Choroid plexus epithelial cell (primary cell): ENCODE measurements at regions not wholly inside any gene's neighbourhood (a gene's known extent, or its start where the extent isn't known, plus 50 kb on each side); places are given as distances from the start of the nearest gene placed in this dataset.
A peak's percentile ranks its signal among the peaks of the same experiment; 100 is the strongest.

ENCODE experiments used
- DNase-seq: peaks from one replicate; pipeline ENCODE4 v3.0.0-alpha.2; 2010; ENCODE audit warnings: low read depth
- H3K4me3 ChIP-seq: 2 replicates; pipeline ENCODE4 v1.5.1; 2011; ENCODE audit warnings: low read depth, mild to moderate bottlenecking, control low read depth, low read length, moderate library complexity
- CTCF ChIP-seq: conservative IDR thresholded peaks from 2 replicates; pipeline ENCODE4 v1.5.1; 2011; ENCODE audit warnings: low read depth, mild to moderate bottlenecking, control low read depth, inconsistent platforms, low read length, moderate library complexity

- no peak for TF ChIP-seq CTCF
- DNase-seq, result no peak
- H3K4me3 ChIP-seq, result no peak overlapping the region
Measured at GRCh38 chr13:27857282-27857681, 62.5 kb upstream of the PDX1 start.

DNA sequence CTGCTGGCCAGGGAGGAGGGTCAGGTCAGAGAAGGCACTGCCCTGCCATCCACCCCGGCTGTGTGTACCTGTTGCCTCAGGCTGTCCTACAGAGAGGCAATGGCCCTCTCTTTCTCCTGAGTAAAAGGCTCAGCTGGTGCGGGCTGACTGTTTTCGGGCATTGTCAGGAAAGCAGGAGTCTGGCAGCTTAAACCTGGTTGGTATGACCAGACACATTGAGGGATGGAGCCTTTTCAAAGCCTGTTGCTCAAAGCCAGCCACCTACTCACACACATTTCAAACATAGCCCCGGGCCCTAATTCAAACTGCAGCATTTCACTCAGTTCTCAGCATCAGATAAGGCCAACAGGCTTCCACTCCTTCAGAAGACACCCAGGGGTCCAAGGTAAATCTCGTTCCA, 61.8 kb upstream of the PDX1 start:
- H3K4me3 ChIP-seq, result no peak overlapping the region
- DNase-seq, result no peak
- TF ChIP-seq CTCF, result no peak

DNA sequence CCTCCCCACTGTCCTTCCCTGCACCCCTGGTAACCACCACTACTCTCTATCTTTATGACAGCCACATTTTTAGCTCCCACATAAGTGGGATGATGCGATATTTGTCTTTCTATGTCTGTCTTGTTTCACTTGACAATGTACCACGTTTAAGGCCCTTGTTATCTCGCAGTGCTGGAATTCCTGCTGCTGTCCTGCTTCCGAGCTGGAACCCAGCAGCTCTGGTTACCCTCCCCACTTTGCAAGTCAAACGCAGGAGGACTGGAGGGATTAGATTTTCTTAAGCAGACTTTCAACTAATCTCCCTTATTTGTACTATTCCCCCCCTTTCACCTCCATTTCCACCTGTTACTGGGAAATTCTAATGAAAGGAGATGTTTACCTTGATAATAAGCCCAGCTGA, 59.1 kb upstream of the PDX1 start:
- no peak for TF ChIP-seq CTCF
- no peak for DNase-seq
- no peak overlapping the region for H3K4me3 ChIP-seq

DNA sequence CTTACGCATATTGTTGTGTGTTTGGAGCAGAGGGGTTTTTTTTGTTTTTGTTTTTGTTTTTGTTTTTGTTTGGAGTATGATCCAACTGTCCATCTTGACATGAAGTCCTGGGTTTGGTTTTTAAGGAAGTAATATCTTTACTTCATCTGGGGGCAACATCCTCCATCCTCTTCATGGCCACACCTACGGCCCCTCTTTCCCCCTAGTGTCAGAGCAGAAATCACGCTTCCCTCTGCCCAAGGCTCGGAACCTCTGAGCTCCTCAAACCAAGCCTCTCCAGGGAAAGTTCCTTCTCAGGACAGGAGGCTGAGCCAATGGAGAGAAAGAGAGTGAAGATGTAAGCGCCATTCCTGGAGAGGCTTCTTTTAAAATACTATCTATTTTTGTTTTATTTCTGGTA, 58.6 kb upstream of the PDX1 start:
- no peak overlapping the region for H3K4me3 ChIP-seq
- no peak for TF ChIP-seq CTCF
- DNase-seq, result no peak

DNA sequence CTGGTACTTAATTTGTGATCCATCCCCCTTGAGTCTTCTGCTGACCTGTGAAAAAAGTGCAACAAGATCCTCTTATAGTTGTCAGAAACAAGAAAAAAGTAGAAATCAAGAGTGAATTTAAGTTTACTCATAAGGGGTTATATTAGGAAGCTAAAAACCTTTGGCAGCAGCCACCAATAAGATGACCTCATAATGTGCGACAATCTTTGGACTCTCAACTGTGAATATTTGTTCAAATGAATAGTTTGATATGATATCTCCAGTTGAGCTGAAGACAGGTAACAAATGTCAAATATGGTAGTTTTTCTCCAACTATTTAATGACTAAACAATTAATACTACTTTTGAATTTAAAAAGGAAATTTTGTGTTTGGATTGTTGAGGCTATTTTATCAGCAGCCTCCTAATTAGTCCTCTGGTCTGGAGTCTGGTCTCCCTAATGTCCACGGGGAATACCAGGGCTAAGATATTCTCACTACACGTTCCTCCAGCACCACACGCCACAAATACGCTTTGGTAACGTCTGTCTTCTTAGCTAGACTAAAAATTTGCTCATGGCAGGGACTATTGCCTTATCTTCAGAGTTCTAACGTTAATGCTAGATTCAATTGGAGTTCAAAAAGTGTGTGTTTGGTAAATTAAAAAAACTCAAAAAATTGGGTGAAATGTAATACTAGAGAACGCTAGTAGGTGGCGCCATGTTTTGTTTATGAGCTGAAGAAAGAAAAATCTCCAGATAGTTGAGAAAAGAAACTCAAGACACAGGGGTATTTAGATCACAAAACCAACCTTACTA, 51.0 kb upstream of the PDX1 start:
- TF ChIP-seq CTCF, result peak; percentile 61
- H3K4me3 ChIP-seq, result no peak overlapping the region
- DNase-seq, result peak; percentile 36

- no peak overlapping the region for H3K4me3 ChIP-seq
- TF ChIP-seq CTCF, result no peak
- no peak for DNase-seq
Measured at GRCh38 chr13:27869436-27870095, 50.2 kb upstream of the PDX1 start.
